SKM-1 (cell line): ENCODE measurements at regions not wholly inside any gene's neighbourhood (a gene's known extent, or its start where the extent isn't known, plus 50 kb on each side); places are given as distances from the start of the nearest gene placed in this dataset.

Experiments
- DNase-seq: peaks from one replicate; lab custom pipeline; 2025; ENCODE audit not compliant: unreplicated experiment; lab: John Stamatoyannopoulos, UW

- no peak for DNase-seq
Observed at GRCh38 chr14:36465178-36465577, 54.9 kb downstream of the NKX2-1 start.

GRCh38 chr14:36462890-36463289 is 57.1 kb downstream of the NKX2-1 start:
- DNase-seq, result no peak

GRCh38 chr14:36455241-36455627 is 64.8 kb downstream of the NKX2-1 start:
- DNase-seq, result no peak

- DNase-seq, result no peak
Observed at GRCh38 chr14:36454599-36455240, 65.3 kb downstream of the NKX2-1 start.

GRCh38 chr14:36452860-36453259 is 67.2 kb downstream of the NKX2-1 start:
- no peak for DNase-seq

GRCh38 chr14:36451310-36452065 is 68.5 kb downstream of the NKX2-1 start:
- no peak for DNase-seq

- no peak for DNase-seq
Observed at GRCh38 chr14:36450550-36450949, 69.5 kb downstream of the NKX2-1 start.

GRCh38 chr14:36449903-36450302 is 70.1 kb downstream of the NKX2-1 start:
- no peak for DNase-seq

GRCh38 chr14:36443374-36443773 is 76.7 kb downstream of the NKX2-1 start:
- no peak for DNase-seq

GRCh38 chr14:36442824-36443241 is 77.2 kb downstream of the NKX2-1 start:
- DNase-seq, result no peak

- DNase-seq, result no peak
Observed at GRCh38 chr14:36441283-36441682, 78.7 kb downstream of the NKX2-1 start.

- DNase-seq, result no peak
Observed at GRCh38 chr14:36439766-36440165, 80.3 kb downstream of the NKX2-1 start.

GRCh38 chr14:36438883-36439282 is 81.1 kb downstream of the NKX2-1 start:
- DNase-seq, result no peak

GRCh38 chr14:36430662-36431084 is 89.4 kb downstream of the NKX2-1 start:
- no peak for DNase-seq

- no peak for DNase-seq
Observed at GRCh38 chr14:36430169-36430568, 89.9 kb downstream of the NKX2-1 start.

- DNase-seq, result no peak
Observed at GRCh38 chr14:36429692-36430091, 90.3 kb downstream of the NKX2-1 start.

GRCh38 chr14:36428350-36428749 is 91.7 kb downstream of the NKX2-1 start:
- no peak for DNase-seq

GRCh38 chr14:36426836-36427235 is 93.2 kb downstream of the NKX2-1 start:
- no peak for DNase-seq

GRCh38 chr14:36426113-36426512 is 93.9 kb downstream of the NKX2-1 start:
- no peak for DNase-seq

GRCh38 chr14:36424478-36425102 is 95.4 kb downstream of the NKX2-1 start:
- DNase-seq, result no peak

GRCh38 chr14:36423430-36423829 is 96.6 kb downstream of the NKX2-1 start:
- no peak for DNase-seq

- no peak for DNase-seq
Observed at GRCh38 chr14:36420149-36420687, 99.8 kb upstream of the MBIP start.
